ENCODE measurements at regions not wholly inside any gene's neighbourhood (a gene's known extent, or its start where the extent isn't known, plus 50 kb on each side); places are given as distances from the start of the nearest gene placed in this dataset.

GRCh38 chr18:22541232-22541631 is 123.5 kb upstream of the CTAGE1 start (continued):
- TF ChIP-seq, protein P1, sequence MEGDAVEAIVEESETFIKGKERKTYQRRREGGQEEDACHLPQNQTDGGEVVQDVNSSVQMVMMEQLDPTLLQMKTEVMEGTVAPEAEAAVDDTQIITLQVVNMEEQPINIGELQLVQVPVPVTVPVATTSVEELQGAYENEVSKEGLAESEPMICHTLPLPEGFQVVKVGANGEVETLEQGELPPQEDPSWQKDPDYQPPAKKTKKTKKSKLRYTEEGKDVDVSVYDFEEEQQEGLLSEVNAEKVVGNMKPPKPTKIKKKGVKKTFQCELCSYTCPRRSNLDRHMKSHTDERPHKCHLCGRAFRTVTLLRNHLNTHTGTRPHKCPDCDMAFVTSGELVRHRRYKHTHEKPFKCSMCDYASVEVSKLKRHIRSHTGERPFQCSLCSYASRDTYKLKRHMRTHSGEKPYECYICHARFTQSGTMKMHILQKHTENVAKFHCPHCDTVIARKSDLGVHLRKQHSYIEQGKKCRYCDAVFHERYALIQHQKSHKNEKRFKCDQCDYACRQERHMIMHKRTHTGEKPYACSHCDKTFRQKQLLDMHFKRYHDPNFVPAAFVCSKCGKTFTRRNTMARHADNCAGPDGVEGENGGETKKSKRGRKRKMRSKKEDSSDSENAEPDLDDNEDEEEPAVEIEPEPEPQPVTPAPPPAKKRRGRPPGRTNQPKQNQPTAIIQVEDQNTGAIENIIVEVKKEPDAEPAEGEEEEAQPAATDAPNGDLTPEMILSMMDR (IDR thresholded peaks at IDR 0.05 in 2 of 3, conservative IDR thresholded peaks at IDR 0.05 in 1 of 3; ENCODE audit: borderline replicate concordance in 1 of 3, insufficient read depth in 1 of 3, low read depth in 2 of 3, low read length in 2 of 3): no peak
- TF ChIP-seq ZNF274 (IDR thresholded peaks at IDR 0.05; ENCODE audit: low read depth, low read length): no peak
- TF ChIP-seq SP1 (IDR thresholded peaks at IDR 0.05; ENCODE audit: low read depth): no peak
- no peak for TF ChIP-seq SIN3A (IDR thresholded peaks at IDR 0.05; ENCODE audit: low read depth)

DNA sequence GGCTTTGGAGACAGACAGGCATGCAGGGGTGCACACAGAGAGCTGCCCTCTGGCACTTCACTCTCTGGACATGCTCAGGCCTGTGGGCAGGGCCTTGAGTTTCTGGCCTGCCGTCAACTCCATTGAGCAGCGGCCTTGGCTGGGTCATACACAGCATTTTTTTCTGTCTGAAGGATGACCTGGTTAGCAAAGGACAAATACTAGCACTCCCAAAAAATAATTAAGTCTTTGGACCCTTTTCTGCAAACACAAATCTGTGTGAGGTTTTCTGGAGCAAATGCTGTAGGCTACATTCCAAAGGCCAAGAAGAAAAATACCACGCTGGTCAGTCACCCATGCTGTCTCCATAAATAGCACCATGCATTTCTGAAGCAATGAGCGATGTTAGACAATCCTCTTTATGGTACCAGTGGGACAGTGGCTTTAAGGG is 124.7 kb upstream of the CTAGE1 start:
- Histone ChIP-seq H2AFZ (ENCODE audit: low read depth, low read length, poor library complexity, severe bottlenecking) (no peak overlapping the region), H3K4me3 (replicated peaks in 1 of 2; ENCODE audit: low read depth in 1 of 2, low read length in 2 of 2) (no peak overlapping the region), H3K4me1 (ENCODE audit: control insufficient read depth in 1 of 2, insufficient read depth in 2 of 2, low read length in 2 of 2) (no peaks in the 10 kb centered on the region; a peak in 1 of 4 replicates), H4K20me1 (ENCODE audit: insufficient read depth) (no peaks in the 10 kb centered on the region), H3K9ac (ENCODE audit: low read length) (no peak overlapping the region), H3K9me3 (ENCODE audit: control insufficient read depth in 1 of 2, insufficient read depth in 1 of 2, low read depth in 1 of 2, low read length in 2 of 2) (no peaks in the 10 kb centered on the region), H3K9me2 (ENCODE audit: insufficient read depth) (no peaks in the 10 kb centered on the region), H3K79me2 (ENCODE audit: insufficient read depth, low read length) (no peaks in the 10 kb centered on the region), H3K27ac (ENCODE audit: low read depth, low read length) (no peak overlapping the region), H3K27me3 (ENCODE audit: insufficient read depth, low read length) (no peaks in the 10 kb centered on the region), H3K4me2 (ENCODE audit: low read length) (no peak overlapping the region), H3K36me3 (ENCODE audit: control insufficient read depth in 1 of 2, insufficient read depth in 2 of 2, low read length in 2 of 2) (no peaks in the 10 kb centered on the region)
- ChIA-PET CTCF (no interaction called here), RAD21 (ENCODE audit: low non-redundant PET in 1 of 2, low total read pairs in 2 of 2, uncharacterized antibody in 2 of 2, unreplicated experiment in 2 of 2) (no interaction called here), POLR2A (no interaction called here)
- DNase-seq (ENCODE audit: low read depth, low spot score) (no peak), ATAC-seq (no peak)
- intact Hi-C loops (cut with micrococcal nuclease): no loop called here
- no TSS peak for BruUV-seq (replicated peaks)
- TF ChIP-seq, protein P1 (IDR thresholded peaks at IDR 0.05 in 2 of 3, conservative IDR thresholded peaks at IDR 0.05 in 1 of 3; ENCODE audit: borderline replicate concordance in 1 of 3, insufficient read depth in 1 of 3, low read depth in 2 of 3, low read length in 2 of 3): no peak
- no peak for TF ChIP-seq ZFX (IDR thresholded peaks at IDR 0.05)
- no peak for TF ChIP-seq EGR1 (IDR thresholded peaks at IDR 0.05; ENCODE audit: low read depth)
- no peak for TF ChIP-seq EZH2phosphoT487 (IDR thresholded peaks at IDR 0.05; ENCODE audit: borderline replicate concordance)
- TF ChIP-seq SIN3A (IDR thresholded peaks at IDR 0.05; ENCODE audit: low read depth): no peak
- TF ChIP-seq SP1 (IDR thresholded peaks at IDR 0.05; ENCODE audit: low read depth): no peak
- no peak for TF ChIP-seq ELF1 (IDR thresholded peaks at IDR 0.05; ENCODE audit: borderline replicate concordance, low read depth)
- TF ChIP-seq CEBPB (IDR thresholded peaks at IDR 0.05; ENCODE audit: low read depth): no peak
- TF ChIP-seq REST (IDR thresholded peaks at IDR 0.05; ENCODE audit: low read depth): no peak
- TF ChIP-seq SRF (IDR thresholded peaks at IDR 0.05; ENCODE audit: low read depth): no peak
- no peak for TF ChIP-seq MAX (IDR thresholded peaks at IDR 0.05)
- no peak for TF ChIP-seq YY1 (IDR thresholded peaks at IDR 0.05; ENCODE audit: extremely low read depth, insufficient replicate concordance, low read depth, low read length)
- no peak for TF ChIP-seq POLR2AphosphoS5 (IDR thresholded peaks at IDR 0.05; ENCODE audit: low read depth, low read length)
- TF ChIP-seq ZNF274 (IDR thresholded peaks at IDR 0.05; ENCODE audit: low read depth, low read length): no peak
- TF ChIP-seq, protein P2, sequence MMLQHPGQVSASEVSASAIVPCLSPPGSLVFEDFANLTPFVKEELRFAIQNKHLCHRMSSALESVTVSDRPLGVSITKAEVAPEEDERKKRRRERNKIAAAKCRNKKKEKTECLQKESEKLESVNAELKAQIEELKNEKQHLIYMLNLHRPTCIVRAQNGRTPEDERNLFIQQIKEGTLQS (IDR thresholded peaks at IDR 0.05): no peak
- TF ChIP-seq POLR2A (IDR thresholded peaks at IDR 0.05; ENCODE audit: borderline replicate concordance, extremely low read depth, insufficient read depth, insufficient read length): no peak

Measured in HCT116 (cell line).